HEK293 (cell line): ENCODE measurements at regions not wholly inside any gene's neighbourhood (a gene's known extent, or its start where the extent isn't known, plus 50 kb on each side); places are given as distances from the start of the nearest gene placed in this dataset.

Source experiments
- CTCF ChIA-PET: fragments of 350-600 bp; formaldehyde crosslinking; extraction: SDS; loops from one replicate; lab custom pipeline; 2021; ENCODE audit warnings: antibody characterized with exemption; lab: Yijun Ruan, JAX
- POLR2A ChIA-PET: fragments of 300-600 bp; formaldehyde crosslinking; extraction: SDS; loops from one replicate; lab custom pipeline; 2020; ENCODE audit warnings: antibody characterized with exemption, inconsistent platforms; lab: Yijun Ruan, JAX
- H3K27ac ChIP-seq: fragments of 200-500 bp; sonication (Bioruptor generic); 2 replicates; pipeline ENCODE4 v1.5.1; 2014; ENCODE audit warnings: low read depth, low read length, control low read depth, inconsistent platforms; ENCODE audit errors: extremely low read depth
- H3K36me3 ChIP-seq, 2 experiments: fragments of 200-500 bp in 1 of 2; sonication (Bioruptor generic) in 1 of 2; 1 replicate in 1 of 2; 2 replicates in 1 of 2; pipeline ENCODE4 v1.5.1; 2014 to 2017; ENCODE audit warnings: inconsistent platforms in 2 of 2, low read length in 2 of 2; ENCODE audit not compliant: control insufficient read depth in 2 of 2, insufficient read depth in 1 of 2
- H3K4me1 ChIP-seq: fragments of 200-500 bp; sonication (Bioruptor generic); 2 replicates; pipeline ENCODE4 v1.5.1; 2014; ENCODE audit warnings: mild to moderate bottlenecking, low read length, inconsistent platforms; ENCODE audit not compliant: control insufficient read depth, insufficient read depth
- H3K4me3 ChIP-seq: 2 replicates; pipeline ENCODE4 v1.5.1; 2011; ENCODE audit warnings: low read depth, mild to moderate bottlenecking, control low read depth, low read length, moderate library complexity
- H3K9me3 ChIP-seq: fragments of 200-500 bp; sonication (Bioruptor generic); 2 replicates; pipeline ENCODE4 v1.5.1; 2014; ENCODE audit warnings: low read depth, low read length, inconsistent platforms; ENCODE audit not compliant: control insufficient read depth, insufficient read depth
- ATF2 ChIP-seq: fragments of 450-650 bp; formaldehyde crosslinking; IDR thresholded peaks from 2 replicates; pipeline ENCODE4 v1.5.1; 2016; ENCODE audit warnings: missing biosample characterization, missing genetic modification characterization, low read depth
- GLIS1 ChIP-seq: fragments of 450-650 bp; formaldehyde crosslinking; IDR thresholded peaks from 2 replicates; pipeline ENCODE4 v1.5.1; 2016; ENCODE audit warnings: missing biosample characterization, missing genetic modification characterization
- KLF1 ChIP-seq: fragments of 450-650 bp; formaldehyde crosslinking; IDR thresholded peaks from 2 replicates; pipeline ENCODE4 v1.5.1; 2016; ENCODE audit warnings: missing biosample characterization, missing genetic modification characterization
- WT1 ChIP-seq: fragments of 450-650 bp; formaldehyde crosslinking; IDR thresholded peaks from 2 replicates; pipeline ENCODE4 v1.5.1; 2016; ENCODE audit warnings: missing biosample characterization, missing genetic modification characterization
- YY1 ChIP-seq: fragments of 450-650 bp; formaldehyde crosslinking; IDR thresholded peaks from 2 replicates; pipeline ENCODE4 v1.5.1; 2018; ENCODE audit warnings: missing biosample characterization, missing genetic modification characterization
- ZBTB6 ChIP-seq: fragments of 450-650 bp; formaldehyde crosslinking; IDR thresholded peaks from 2 replicates; pipeline ENCODE4 v1.5.1; 2017; ENCODE audit warnings: missing biosample characterization, missing genetic modification characterization
- ZBTB8A ChIP-seq: fragments of 450-650 bp; formaldehyde crosslinking; IDR thresholded peaks from 2 replicates; pipeline ENCODE4 v1.5.1; 2016; ENCODE audit warnings: missing biosample characterization, missing genetic modification characterization
- ZIC2 ChIP-seq: fragments of 450-650 bp; formaldehyde crosslinking; IDR thresholded peaks from 2 replicates; pipeline ENCODE4 v1.5.1; 2016; ENCODE audit warnings: missing biosample characterization, missing genetic modification characterization
- ZNF184 ChIP-seq: fragments of 450-650 bp; IDR thresholded peaks from 2 replicates; pipeline ENCODE4 v1.5.1; 2018; ENCODE audit warnings: missing biosample characterization, mild to moderate bottlenecking, missing genetic modification characterization
- ZNF221 ChIP-seq: fragments of 450-650 bp; formaldehyde crosslinking; IDR thresholded peaks from 2 replicates; pipeline ENCODE4 v1.5.1; 2017; ENCODE audit warnings: missing biosample characterization, missing genetic modification characterization, borderline replicate concordance
- ZNF223 ChIP-seq: fragments of 450-650 bp; formaldehyde crosslinking; IDR thresholded peaks from 2 replicates; pipeline ENCODE4 v1.5.1; 2016; ENCODE audit warnings: missing biosample characterization, missing genetic modification characterization
- ZNF280D ChIP-seq: fragments of 450-650 bp; formaldehyde crosslinking; IDR thresholded peaks from 2 replicates; pipeline ENCODE4 v1.5.1; 2016; ENCODE audit warnings: missing biosample characterization, missing genetic modification characterization
- ZNF404 ChIP-seq: fragments of 450-650 bp; formaldehyde crosslinking; IDR thresholded peaks from 2 replicates; pipeline ENCODE4 v1.5.1; 2017; ENCODE audit warnings: missing biosample characterization, missing genetic modification characterization
- ZNF416 ChIP-seq: fragments of 450-650 bp; formaldehyde crosslinking; IDR thresholded peaks from 2 replicates; pipeline ENCODE4 v1.5.1; 2016; ENCODE audit warnings: missing biosample characterization, missing genetic modification characterization
- ZNF423 ChIP-seq: fragments of 450-650 bp; formaldehyde crosslinking; IDR thresholded peaks from 2 replicates; pipeline ENCODE4 v1.5.1; 2016; ENCODE audit warnings: missing biosample characterization, missing genetic modification characterization
- ZNF48 ChIP-seq: fragments of 450-650 bp; formaldehyde crosslinking; IDR thresholded peaks from 2 replicates; pipeline ENCODE4 v1.5.1; 2016; ENCODE audit warnings: missing biosample characterization, missing genetic modification characterization
- ZNF580 ChIP-seq: fragments of 450-650 bp; formaldehyde crosslinking; IDR thresholded peaks from 2 replicates; pipeline ENCODE4 v1.5.1; 2016; ENCODE audit warnings: missing biosample characterization, missing genetic modification characterization
- ZNF677 ChIP-seq: fragments of 450-650 bp; IDR thresholded peaks from 2 replicates; pipeline ENCODE4 v1.5.0; 2018; ENCODE audit warnings: missing biosample characterization, mild to moderate bottlenecking, missing genetic modification characterization, moderate library complexity
- ZNF777 ChIP-seq: fragments of 450-650 bp; formaldehyde crosslinking; IDR thresholded peaks from 2 replicates; pipeline ENCODE4 v1.5.1; 2017; ENCODE audit warnings: missing biosample characterization, missing genetic modification characterization, borderline replicate concordance
- ZNF792 ChIP-seq: fragments of 450-650 bp; formaldehyde crosslinking; IDR thresholded peaks from 2 replicates; pipeline ENCODE4 v1.5.1; 2016; ENCODE audit warnings: missing biosample characterization, missing genetic modification characterization
- ZNF837 ChIP-seq: fragments of 450-650 bp; formaldehyde crosslinking; IDR thresholded peaks from 2 replicates; pipeline ENCODE4 v1.5.1; 2016; ENCODE audit warnings: missing biosample characterization, missing genetic modification characterization

- ChIA-PET POLR2A (no interaction called here), CTCF (interaction anchor here (0.6 kb wide), 1 partner anchor 460 kb away, joined by 3 read pairs; no protein-coding TSS in a partner anchor)
- no peaks in the 10 kb centered on the region for H3K4me1 ChIP-seq
- H3K36me3 ChIP-seq: no peaks in the 10 kb centered on the region
- H3K27ac ChIP-seq: no peak overlapping the region
- TF ChIP-seq ZNF404 (tag by site-specific recombination): no peak
- no peak for TF ChIP-seq ZNF677 (tag by site-specific recombination)
- no peak for TF ChIP-seq ZNF423 (tag by site-specific recombination)
- TF ChIP-seq ATF2: no peak
- TF ChIP-seq ZNF580 (tag by site-specific recombination): no peak
- no peak for TF ChIP-seq ZBTB8A (tag by site-specific recombination)
- TF ChIP-seq ZNF221 (tag by site-specific recombination): no peak
- TF ChIP-seq YY1 (tag by site-specific recombination): no peak
- TF ChIP-seq ZBTB6 (tag by site-specific recombination): no peak
- no peak for TF ChIP-seq WT1
- TF ChIP-seq ZNF223 (tag by site-specific recombination): no peak
- no peak for TF ChIP-seq ZNF416 (tag by site-specific recombination)
- TF ChIP-seq ZNF184 (tag by site-specific recombination): no peak
- no peak for TF ChIP-seq ZNF792 (tag by site-specific recombination)
- TF ChIP-seq ZNF837 (tag by site-specific recombination): no peak
- no peaks in the 10 kb centered on the region for H3K9me3 ChIP-seq
- H3K4me3 ChIP-seq: no peak overlapping the region
Measured at GRCh38 chr2:128523457-128523856, 204.8 kb upstream of the HS6ST1 start.

- Histone ChIP-seq H3K4me3 (no peak overlapping the region), H3K9me3 (no peaks in the 10 kb centered on the region), H3K27ac (no peak overlapping the region), H3K4me1 (no peaks in the 10 kb centered on the region), H3K36me3 (no peaks in the 10 kb centered on the region)
- ChIA-PET CTCF (no interaction called here), POLR2A (no interaction called here)
- no peak for TF ChIP-seq ZNF48 (tag by site-specific recombination)
- TF ChIP-seq KLF1 (tag by site-specific recombination): no peak
- TF ChIP-seq ZNF777 (tag by site-specific recombination): no peak
Measured at GRCh38 chr2:128524183-128524582, 205.5 kb upstream of the HS6ST1 start.

GRCh38 chr2:128525653-128526052, 207.0 kb upstream of the HS6ST1 start:
- Histone ChIP-seq H3K9me3 (no peaks in the 10 kb centered on the region), H3K27ac (no peak overlapping the region), H3K4me1 (no peaks in the 10 kb centered on the region), H3K4me3 (no peak overlapping the region), H3K36me3 (no peaks in the 10 kb centered on the region)
- TF ChIP-seq GLIS1 (tag by site-specific recombination) (peak; percentile 67), ZNF280D (tag by site-specific recombination) (no peak), ZIC2 (tag by site-specific recombination) (peak; percentile 67)
- CTCF ChIA-PET: no interaction called here
- POLR2A ChIA-PET: no interaction called here
